BJ (cell line): ENCODE measurements at regions not wholly inside any gene's neighbourhood (a gene's known extent, or its start where the extent isn't known, plus 50 kb on each side); places are given as distances from the start of the nearest gene placed in this dataset. TPM values are rescaled to one million over a fixed set of nuclear protein-coding genes. Genes with fewer than 3 reads are reported as not detected.

ENCODE experiments used
- CTCF ChIA-PET: fragments of 350-600 bp; formaldehyde crosslinking; extraction: SDS; loops from one replicate; lab custom pipeline; 2021; ENCODE audit warnings: antibody characterized with exemption, inconsistent platforms; lab: Yijun Ruan, JAX
- POLR2A ChIA-PET: fragments of 300-600 bp; sonication (Branson Sonifier 250); formaldehyde crosslinking; extraction: SDS; loops from one replicate; lab custom pipeline; 2021; ENCODE audit warnings: antibody characterized with exemption; lab: Charles Lee
- DNase-seq: peaks from one replicate; pipeline ENCODE4 v3.0.0-alpha.2; 2011; ENCODE audit warnings: low read depth
- H3K27me3 ChIP-seq: 2 replicates; pipeline ENCODE4 v1.6.0; 2011; ENCODE audit warnings: low read length; ENCODE audit not compliant: control insufficient read depth, insufficient read depth
- H3K36me3 ChIP-seq: 2 replicates; pipeline ENCODE4 v1.5.1; 2011; ENCODE audit warnings: low read length; ENCODE audit not compliant: control insufficient read depth, insufficient read depth
- H3K4me3 ChIP-seq: 2 replicates; pipeline ENCODE4 v1.5.1; 2011; ENCODE audit warnings: low read depth, mild to moderate bottlenecking, control low read depth, low read length
- CTCF ChIP-seq: IDR thresholded peaks from 2 replicates; pipeline ENCODE4 v1.5.1; 2011; ENCODE audit warnings: low read depth, mild to moderate bottlenecking, control low read depth, inconsistent platforms, low read length, moderate library complexity; ENCODE audit not compliant: insufficient read depth
- small RNA-seq: library from RNA; depleted of rRNA; stranded (forward); fragments of <200 nt; gene quantifications from one replicate; pipeline ENCODE3, GENCODE V24; 2012; ENCODE audit warnings: low replicate concordance, low read depth; ENCODE audit not compliant: insufficient read length

DNA sequence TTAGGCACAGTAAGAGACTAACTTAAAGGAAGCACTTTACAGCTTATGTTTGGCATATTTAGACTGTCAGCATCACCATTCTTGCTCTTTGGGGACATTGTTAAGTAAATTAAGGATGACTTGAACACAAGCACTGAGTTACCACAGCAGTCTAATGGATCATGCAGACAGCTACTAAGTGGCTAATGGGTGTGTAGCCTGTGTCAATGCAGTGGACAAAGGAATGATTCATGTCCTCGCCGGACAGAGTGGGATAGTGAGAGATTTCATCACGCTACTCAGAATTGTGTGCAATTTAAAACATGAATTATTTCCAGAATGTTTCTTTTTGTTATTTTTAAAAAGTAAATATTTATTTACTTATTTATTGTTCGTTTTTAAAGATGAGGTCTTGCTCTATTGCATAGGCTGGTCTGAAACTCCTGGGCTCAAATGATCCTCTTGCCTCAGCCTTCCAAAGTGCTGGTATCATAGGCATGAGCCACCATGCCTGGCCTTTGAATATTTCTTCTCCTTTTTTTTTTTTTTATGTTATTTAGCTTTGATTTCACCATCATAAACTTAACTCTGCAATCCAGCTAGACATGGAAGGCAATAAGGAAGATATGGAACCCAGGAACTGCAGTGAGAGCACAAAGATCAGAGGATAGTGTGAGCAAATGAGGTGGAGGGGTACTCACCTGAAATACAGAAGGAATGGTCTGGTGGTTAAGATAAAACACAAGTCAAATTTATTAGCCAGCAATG, 53.0 kb upstream of the KLF4 start:
- no peaks in the 10 kb centered on the region for H3K36me3 ChIP-seq
- no peak for DNase-seq
- no peak for TF ChIP-seq CTCF
- H3K27me3 ChIP-seq: no peaks in the 10 kb centered on the region
- ChIA-PET CTCF (interaction anchor here (0.6 kb wide), 1 partner anchor 32 kb away, joined by 3 read pairs; no protein-coding TSS in a partner anchor), POLR2A (no interaction called here)
- no peak overlapping the region for H3K4me3 ChIP-seq

GRCh38 chr9:107541523-107541922, 52.0 kb upstream of the KLF4 start:
- TF ChIP-seq CTCF: no peak
- Histone ChIP-seq H3K4me3 (no peak overlapping the region), H3K27me3 (no peaks in the 10 kb centered on the region), H3K36me3 (no peaks in the 10 kb centered on the region)
- POLR2A ChIA-PET: no interaction called here
- CTCF ChIA-PET: no interaction called here
- DNase-seq: no peak

DNA sequence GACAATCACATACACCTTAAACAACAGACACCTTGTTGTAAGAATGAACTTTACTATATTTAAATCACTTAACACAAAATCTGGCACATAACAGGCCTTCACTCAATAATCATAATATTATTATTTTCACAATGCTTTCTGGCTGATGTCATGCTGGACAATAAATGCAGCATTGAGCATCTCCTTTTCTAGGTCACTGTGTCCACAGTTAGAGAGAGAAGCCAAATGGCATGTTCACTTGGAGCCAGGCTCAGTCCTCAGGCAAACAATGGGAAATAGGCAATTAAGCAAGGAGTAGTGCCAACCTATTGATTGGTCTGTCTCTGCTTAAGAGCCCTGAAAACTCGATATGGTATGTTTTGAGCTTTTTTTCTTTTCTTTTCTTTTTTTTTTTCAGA, 50.6 kb upstream of the KLF4 start:
- H3K27me3 ChIP-seq: no peaks in the 10 kb centered on the region
- ChIA-PET POLR2A (no interaction called here), CTCF (no interaction called here)
- DNase-seq: no peak
- TF ChIP-seq CTCF: no peak
- H3K36me3 ChIP-seq: no peaks in the 10 kb centered on the region
- H3K4me3 ChIP-seq: no peak overlapping the region

DNA sequence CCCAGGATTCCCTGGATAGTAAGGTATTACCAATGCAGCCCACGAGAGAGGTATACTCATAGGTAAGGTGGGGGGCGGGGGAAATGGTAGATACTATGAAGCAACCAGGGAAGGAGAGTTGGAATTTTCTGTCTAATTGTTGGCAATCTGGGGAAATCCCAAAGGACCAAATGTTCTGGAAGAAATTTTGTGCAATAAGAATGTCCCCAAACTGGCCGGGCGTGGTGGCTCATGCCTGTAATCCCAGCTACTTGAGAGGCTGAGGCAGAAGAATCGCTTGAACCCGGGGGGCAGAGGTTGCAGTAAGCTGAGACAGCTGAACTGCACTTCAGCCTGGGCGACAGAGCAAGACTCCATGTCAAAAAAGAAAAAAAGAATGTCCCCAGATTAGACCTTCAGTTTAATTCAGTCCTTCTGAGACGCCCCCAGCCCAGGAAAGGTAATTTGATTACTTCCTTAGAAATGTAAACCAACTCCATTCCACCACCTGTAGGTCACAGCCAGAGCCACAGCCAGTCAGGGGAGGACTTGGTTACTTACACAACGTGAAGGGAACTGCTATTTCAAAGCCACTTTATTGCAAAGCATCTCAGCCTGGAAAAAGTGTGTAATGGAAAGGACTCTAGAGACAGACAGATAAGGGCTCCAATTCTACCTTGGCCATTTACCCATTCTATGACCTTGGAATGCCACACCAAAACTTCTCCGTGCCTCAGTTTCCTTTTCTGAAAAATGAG, 50.0 kb upstream of the KLF4 start:
- Histone ChIP-seq H3K36me3 (no peaks in the 10 kb centered on the region), H3K27me3 (no peaks in the 10 kb centered on the region), H3K4me3 (no peak overlapping the region)
- DNase-seq: no peak
- no peak for TF ChIP-seq CTCF
- POLR2A ChIA-PET: no interaction called here
- CTCF ChIA-PET: no interaction called here

Small RNAs in the stretch of these regions (small RNA-seq; reads per million reads assigned to genes)
- gene RN7SL659P (not detected), gene RNA5SP293 (not detected), gene RNU6-1064P (not detected), gene RNU6-996P (not detected)
